ENCODE measurements at regions not wholly inside any gene's neighbourhood (a gene's known extent, or its start where the extent isn't known, plus 50 kb on each side); places are given as distances from the start of the nearest gene placed in this dataset.
"Not testable (repeated sequence)": the region's sequence is repeated elsewhere in the genome, so short reads cannot be mapped to it uniquely, and the experiment has no call there.

GRCh38 chr1:224819861-224820260 lies 109.6 kb upstream of the DNAH14 start:
- DNase-seq, result no peak
- CTCF ChIA-PET, result no interaction called here
- H3K36me3 Mint-ChIP-seq (ENCODE audit: low read depth), result no peaks in the 10 kb centered on the region
- H3K4me1 Mint-ChIP-seq, result no peaks in the 10 kb centered on the region
- peaks cover 10% of the 10 kb centered on the region for H3K9me3 Mint-ChIP-seq
- POLR2A ChIA-PET, result no interaction called here
- no peak overlapping the region for H3K4me3 Mint-ChIP-seq
- H3K27me3 Mint-ChIP-seq, result peaks cover 6% of the 10 kb centered on the region
- no peak overlapping the region for H3K27ac Mint-ChIP-seq

- Mint-ChIP-seq H3K4me1 (no peaks in the 10 kb centered on the region), H3K27me3 (peaks cover 10% of the 10 kb centered on the region), H3K36me3 (ENCODE audit: low read depth) (no peaks in the 10 kb centered on the region), H3K27ac (no peak overlapping the region), H3K9me3 (peaks cover 10% of the 10 kb centered on the region), H3K4me3 (no peak overlapping the region)
- no peak for DNase-seq
- ChIA-PET POLR2A (no interaction called here), CTCF (no interaction called here)
Observed at GRCh38 chr1:224820341-224820740, 109.1 kb upstream of the DNAH14 start.

GRCh38 chr1:224821751-224822150 lies 107.7 kb upstream of the DNAH14 start:
- H3K4me3 Mint-ChIP-seq; CTCF ChIA-PET; H3K36me3 Mint-ChIP-seq (ENCODE audit: low read depth); POLR2A ChIA-PET; DNase-seq; H3K9me3 Mint-ChIP-seq; H3K4me1 Mint-ChIP-seq; H3K27ac Mint-ChIP-seq: not testable (repeated sequence)
- H3K27me3 Mint-ChIP-seq, result peaks cover 13% of the 10 kb centered on the region

- ChIA-PET POLR2A (no interaction called here), CTCF (no interaction called here)
- Mint-ChIP-seq H3K36me3 (ENCODE audit: low read depth) (no peaks in the 10 kb centered on the region), H3K9me3 (peaks cover 10% of the 10 kb centered on the region), H3K27ac (no peak overlapping the region), H3K27me3 (peaks cover 24% of the 10 kb centered on the region), H3K4me1 (no peaks in the 10 kb centered on the region), H3K4me3 (no peak overlapping the region)
- DNase-seq, result no peak
Observed at GRCh38 chr1:224825525-224826000, 103.9 kb upstream of the DNAH14 start.

- Mint-ChIP-seq H3K4me1 (no peaks in the 10 kb centered on the region), H3K4me3 (no peak overlapping the region), H3K9me3 (peaks cover 3% of the 10 kb centered on the region), H3K36me3 (ENCODE audit: low read depth) (no peaks in the 10 kb centered on the region), H3K27me3 (peaks cover 32% of the 10 kb centered on the region), H3K27ac (no peak overlapping the region)
- ChIA-PET CTCF (no interaction called here), POLR2A (no interaction called here)
- DNase-seq, result no peak
Observed at GRCh38 chr1:224828691-224829090, 100.8 kb upstream of the DNAH14 start.

GRCh38 chr1:224831501-224831900 lies 98.0 kb upstream of the DNAH14 start:
- no peak for DNase-seq
- Mint-ChIP-seq H3K4me1 (no peaks in the 10 kb centered on the region), H3K9me3 (peaks cover 5% of the 10 kb centered on the region), H3K36me3 (ENCODE audit: low read depth) (no peaks in the 10 kb centered on the region), H3K4me3 (no peak overlapping the region), H3K27ac (no peak overlapping the region), H3K27me3 (peaks cover 23% of the 10 kb centered on the region)
- ChIA-PET POLR2A (no interaction called here), CTCF (no interaction called here)

- H3K4me3 Mint-ChIP-seq; DNase-seq; H3K27me3 Mint-ChIP-seq; POLR2A ChIA-PET; H3K9me3 Mint-ChIP-seq; H3K36me3 Mint-ChIP-seq (ENCODE audit: low read depth); H3K27ac Mint-ChIP-seq; H3K4me1 Mint-ChIP-seq: not testable (repeated sequence)
- CTCF ChIA-PET, result interaction anchor here (1.5 kb wide), 1 partner anchor 12 kb away, joined by 4 read pairs; no protein-coding TSS in a partner anchor
Observed at GRCh38 chr1:224839648-224840300, 89.7 kb upstream of the DNAH14 start.

GRCh38 chr1:224841803-224842202 lies 87.7 kb upstream of the DNAH14 start:
- H3K27me3 Mint-ChIP-seq; H3K27ac Mint-ChIP-seq; H3K9me3 Mint-ChIP-seq; H3K4me3 Mint-ChIP-seq; CTCF ChIA-PET; DNase-seq; H3K4me1 Mint-ChIP-seq; POLR2A ChIA-PET; H3K36me3 Mint-ChIP-seq (ENCODE audit: low read depth): not testable (repeated sequence)

GRCh38 chr1:224846119-224846907 lies 83.2 kb upstream of the DNAH14 start:
- Mint-ChIP-seq H3K27me3 (no peaks in the 10 kb centered on the region), H3K4me1 (no peaks in the 10 kb centered on the region), H3K9me3 (peaks cover 3% of the 10 kb centered on the region), H3K27ac (no peak overlapping the region), H3K4me3 (no peak overlapping the region), H3K36me3 (ENCODE audit: low read depth) (no peaks in the 10 kb centered on the region)
- ChIA-PET CTCF (no interaction called here), POLR2A (no interaction called here)
- no peak for DNase-seq

- POLR2A ChIA-PET, result no interaction called here
- no peak for DNase-seq
- Mint-ChIP-seq H3K27me3 (peaks cover 2% of the 10 kb centered on the region), H3K9me3 (no peaks in the 10 kb centered on the region), H3K4me1 (no peaks in the 10 kb centered on the region), H3K36me3 (ENCODE audit: low read depth) (no peaks in the 10 kb centered on the region), H3K27ac (no peak overlapping the region), H3K4me3 (no peak overlapping the region)
- CTCF ChIA-PET, result interaction anchor here (0.8 to 2.0 kb wide), 3 partner anchors 307 to 1901 kb away, joined by 3 to 18 read pairs (median 3); no protein-coding TSS in a partner anchor
Observed at GRCh38 chr1:224850446-224850845, 79.0 kb upstream of the DNAH14 start.

GRCh38 chr1:224851210-224851847 lies 78.1 kb upstream of the DNAH14 start:
- ChIA-PET CTCF (interaction anchor here (0.7 to 2.0 kb wide), 8 partner anchors 12 to 342 kb away, joined by 3 to 18 read pairs (median 4); no protein-coding TSS in a partner anchor), POLR2A (no interaction called here)
- Mint-ChIP-seq H3K4me3 (no peak overlapping the region), H3K9me3 (no peaks in the 10 kb centered on the region), H3K27me3 (peaks cover 2% of the 10 kb centered on the region), H3K36me3 (ENCODE audit: low read depth) (no peaks in the 10 kb centered on the region), H3K27ac (no peak overlapping the region), H3K4me1 (no peaks in the 10 kb centered on the region)
- peak; percentile 66 for DNase-seq

- no peaks in the 10 kb centered on the region for H3K36me3 Mint-ChIP-seq (ENCODE audit: low read depth)
- no peak overlapping the region for H3K27ac Mint-ChIP-seq
- no peak overlapping the region for H3K4me3 Mint-ChIP-seq
- H3K27me3 Mint-ChIP-seq, result peaks cover 2% of the 10 kb centered on the region
- POLR2A ChIA-PET, result no interaction called here
- CTCF ChIA-PET, result interaction anchor here (1.1 to 2.0 kb wide), 5 partner anchors 12 to 342 kb away, joined by 3 to 18 read pairs (median 4); no protein-coding TSS in a partner anchor
- no peaks in the 10 kb centered on the region for H3K4me1 Mint-ChIP-seq
- no peak for DNase-seq
- H3K9me3 Mint-ChIP-seq, result no peaks in the 10 kb centered on the region
Observed at GRCh38 chr1:224851848-224852261, 77.6 kb upstream of the DNAH14 start.

- POLR2A ChIA-PET, result no interaction called here
Observed at GRCh38 chr1:224852901-224853568, 76.4 kb upstream of the DNAH14 start.

More at GRCh38 chr1:224852901-224853568, 76.4 kb upstream of the DNAH14 start:
- no peak overlapping the region for H3K27ac Mint-ChIP-seq
- DNase-seq, result no peak
- no peaks in the 10 kb centered on the region for H3K36me3 Mint-ChIP-seq (ENCODE audit: low read depth)
- peaks cover 4% of the 10 kb centered on the region for H3K27me3 Mint-ChIP-seq
- no peaks in the 10 kb centered on the region for H3K4me1 Mint-ChIP-seq
- no peak overlapping the region for H3K4me3 Mint-ChIP-seq
- CTCF ChIA-PET, result interaction anchor here (0.6 kb wide), 2 partner anchors 140 to 596 kb away, joined by 3 read pairs; no protein-coding TSS in a partner anchor
- no peaks in the 10 kb centered on the region for H3K9me3 Mint-ChIP-seq
